ENCODE measurements at regions not wholly inside any gene's neighbourhood (a gene's known extent, or its start where the extent isn't known, plus 50 kb on each side); places are given as distances from the start of the nearest gene placed in this dataset.

- TF ChIP-seq CTCF (IDR thresholded peaks at IDR 0.05) (no peak), POLR2A (IDR thresholded peaks at IDR 0.05) (no peak)
These were observed 274.2 kb upstream of the SOX9 start for GRCh38 chr17:71846561-71847110.

Measured in ovary (tissue), 3 donors.